ENCODE measurements at regions not wholly inside any gene's neighbourhood (a gene's known extent, or its start where the extent isn't known, plus 50 kb on each side); places are given as distances from the start of the nearest gene placed in this dataset.

GRCh38 chr15:81060470-81060869, 59.7 kb downstream of the TLNRD1 start:
- TF ChIP-seq CTCF (conservative IDR thresholded peaks at IDR 0.05; ENCODE audit: low read depth in 2 of 2) (no peak), POLR2AphosphoS5 (IDR thresholded peaks at IDR 0.05; ENCODE audit: low read depth) (no peak), EZH2phosphoT487 (IDR thresholded peaks at IDR 0.05; ENCODE audit: unreplicated experiment) (no peak), EZH2 (IDR thresholded peaks at IDR 0.05; ENCODE audit: low read depth, unreplicated experiment) (no peak), CREB1 (CRISPR knock-in tag; IDR thresholded peaks at IDR 0.05; ENCODE audit: low read depth) (no peak)
- TF ChIP-seq, protein P1, sequence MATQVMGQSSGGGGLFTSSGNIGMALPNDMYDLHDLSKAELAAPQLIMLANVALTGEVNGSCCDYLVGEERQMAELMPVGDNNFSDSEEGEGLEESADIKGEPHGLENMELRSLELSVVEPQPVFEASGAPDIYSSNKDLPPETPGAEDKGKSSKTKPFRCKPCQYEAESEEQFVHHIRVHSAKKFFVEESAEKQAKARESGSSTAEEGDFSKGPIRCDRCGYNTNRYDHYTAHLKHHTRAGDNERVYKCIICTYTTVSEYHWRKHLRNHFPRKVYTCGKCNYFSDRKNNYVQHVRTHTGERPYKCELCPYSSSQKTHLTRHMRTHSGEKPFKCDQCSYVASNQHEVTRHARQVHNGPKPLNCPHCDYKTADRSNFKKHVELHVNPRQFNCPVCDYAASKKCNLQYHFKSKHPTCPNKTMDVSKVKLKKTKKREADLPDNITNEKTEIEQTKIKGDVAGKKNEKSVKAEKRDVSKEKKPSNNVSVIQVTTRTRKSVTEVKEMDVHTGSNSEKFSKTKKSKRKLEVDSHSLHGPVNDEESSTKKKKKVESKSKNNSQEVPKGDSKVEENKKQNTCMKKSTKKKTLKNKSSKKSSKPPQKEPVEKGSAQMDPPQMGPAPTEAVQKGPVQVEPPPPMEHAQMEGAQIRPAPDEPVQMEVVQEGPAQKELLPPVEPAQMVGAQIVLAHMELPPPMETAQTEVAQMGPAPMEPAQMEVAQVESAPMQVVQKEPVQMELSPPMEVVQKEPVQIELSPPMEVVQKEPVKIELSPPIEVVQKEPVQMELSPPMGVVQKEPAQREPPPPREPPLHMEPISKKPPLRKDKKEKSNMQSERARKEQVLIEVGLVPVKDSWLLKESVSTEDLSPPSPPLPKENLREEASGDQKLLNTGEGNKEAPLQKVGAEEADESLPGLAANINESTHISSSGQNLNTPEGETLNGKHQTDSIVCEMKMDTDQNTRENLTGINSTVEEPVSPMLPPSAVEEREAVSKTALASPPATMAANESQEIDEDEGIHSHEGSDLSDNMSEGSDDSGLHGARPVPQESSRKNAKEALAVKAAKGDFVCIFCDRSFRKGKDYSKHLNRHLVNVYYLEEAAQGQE (IDR thresholded peaks at IDR 0.05; ENCODE audit: unreplicated experiment), result no peak
